Trophoblast cell (in vitro differentiated cells and primary cell): ENCODE measurements at regions not wholly inside any gene's neighbourhood (a gene's known extent, or its start where the extent isn't known, plus 50 kb on each side); places are given as distances from the start of the nearest gene placed in this dataset.
"Not testable (repeated sequence)": the region's sequence is repeated elsewhere in the genome, so short reads cannot be mapped to it uniquely, and the experiment has no call there.

Experiments
- DNase-seq, 2 donors: peaks; one replicate each; pipeline ENCODE4 v3.0.0-alpha.2; 2016
- H2AFZ ChIP-seq: 2 replicates; pipeline ENCODE4 v1.6.1; 2013; ENCODE audit warnings: low read length, moderate library complexity, mild to moderate bottlenecking; ENCODE audit not compliant: insufficient read depth, poor library complexity
- H2AK5ac ChIP-seq: 2 replicates; pipeline ENCODE4 v1.6.1; 2013; ENCODE audit warnings: mild to moderate bottlenecking, low read length
- H2BK120ac ChIP-seq: 2 replicates; pipeline ENCODE4 v1.6.1; 2013; ENCODE audit warnings: low read length, mild to moderate bottlenecking, moderate library complexity; ENCODE audit not compliant: insufficient read depth, poor library complexity
- H2BK12ac ChIP-seq: 2 replicates; pipeline ENCODE4 v1.6.1; 2013; ENCODE audit warnings: mild to moderate bottlenecking, low read length, moderate library complexity
- H2BK5ac ChIP-seq: 2 replicates; pipeline ENCODE4 v1.6.1; 2013; ENCODE audit warnings: low read length, low read depth, moderate library complexity, mild to moderate bottlenecking; ENCODE audit not compliant: poor library complexity
- H3K14ac ChIP-seq: 2 replicates; pipeline ENCODE4 v1.6.1; 2013; ENCODE audit warnings: mild to moderate bottlenecking, low read length
- H3K18ac ChIP-seq: 2 replicates; pipeline ENCODE4 v1.6.1; 2013; ENCODE audit warnings: mild to moderate bottlenecking, low read length
- H3K23ac ChIP-seq: 2 replicates; pipeline ENCODE4 v1.6.1; 2013; ENCODE audit warnings: low read length
- H3K27ac ChIP-seq: 2 replicates; pipeline ENCODE4 v1.5.1; 2013; ENCODE audit warnings: low read depth, mild to moderate bottlenecking, inconsistent platforms, low read length, moderate library complexity
- H3K27me3 ChIP-seq: 2 replicates; pipeline ENCODE4 v1.6.1; 2013; ENCODE audit warnings: inconsistent platforms, mild to moderate bottlenecking, low read length, moderate library complexity; ENCODE audit not compliant: insufficient read depth
- H3K36me3 ChIP-seq, 2 experiments: 1 replicate in 1 of 2; 2 replicates in 1 of 2; pipeline ENCODE4 v1.6.1; 2013; ENCODE audit warnings: low read length in 2 of 2, mild to moderate bottlenecking in 2 of 2, moderate library complexity in 1 of 2; ENCODE audit not compliant: insufficient read depth in 2 of 2, control insufficient read depth in 1 of 2
- H3K4ac ChIP-seq: 2 replicates; pipeline ENCODE4 v1.6.1; 2013; ENCODE audit warnings: low read depth, mild to moderate bottlenecking, low read length, moderate library complexity
- H3K4me1 ChIP-seq, 2 experiments: 1 replicate in 1 of 2; 2 replicates in 1 of 2; pipeline ENCODE4 v1.6.1; 2013; ENCODE audit warnings: low read length in 2 of 2, mild to moderate bottlenecking in 2 of 2, moderate library complexity in 1 of 2; ENCODE audit not compliant: insufficient read depth in 2 of 2, control insufficient read depth in 1 of 2
- H3K4me2 ChIP-seq: 2 replicates; pipeline ENCODE4 v1.6.1; 2013; ENCODE audit warnings: inconsistent platforms, mild to moderate bottlenecking, low read length, moderate library complexity
- H3K4me3 ChIP-seq: 2 replicates; pipeline ENCODE4 v1.5.1; 2013; ENCODE audit warnings: mild to moderate bottlenecking, low read depth, low read length, inconsistent platforms
- H3K79me1 ChIP-seq: one replicate; pipeline ENCODE4 v1.6.1; 2013; ENCODE audit warnings: low read length
- H3K79me2 ChIP-seq: 2 replicates; pipeline ENCODE4 v1.6.1; 2013; ENCODE audit warnings: low read length, mild to moderate bottlenecking; ENCODE audit not compliant: control insufficient read depth, insufficient read depth, poor library complexity
- H3K9ac ChIP-seq: 2 replicates; pipeline ENCODE4 v1.6.1; 2013; ENCODE audit warnings: mild to moderate bottlenecking, low read length
- H3K9me3 ChIP-seq: 2 replicates; pipeline ENCODE4 v1.6.1; 2013; ENCODE audit warnings: low read depth, mild to moderate bottlenecking, control low read depth, inconsistent platforms, low read length; ENCODE audit not compliant: insufficient read depth
- H4K12ac ChIP-seq: 2 replicates; pipeline ENCODE4 v1.6.1; 2013; ENCODE audit warnings: low read depth, mild to moderate bottlenecking, low read length, moderate library complexity
- H4K8ac ChIP-seq: 2 replicates; pipeline ENCODE4 v1.6.1; 2013; ENCODE audit warnings: low read depth, mild to moderate bottlenecking, low read length, moderate library complexity
- H4K91ac ChIP-seq: one replicate; pipeline ENCODE4 v1.6.1; 2013; ENCODE audit warnings: low read depth, mild to moderate bottlenecking, low read length, moderate library complexity
- WGBS: extraction: QIAGEN DNeasy Blood & Tissue Kit; methylation state at CpG from one replicate; pipeline ENCODE4 v1.1.7; 2013; ENCODE audit warnings: missing lambda C conversion rate; ENCODE audit not compliant: insufficient read length, insufficient coverage; ENCODE audit errors: extremely low coverage; 5-methylcytosine and 5-hydroxymethylcytosine counted together

- WGBS: no CpG with 5 or more reads among the region's 11 CpGs
- not testable (repeated sequence) for H3K27ac ChIP-seq, H3K4ac ChIP-seq, H3K79me2 ChIP-seq, H4K8ac ChIP-seq, H2AK5ac ChIP-seq, H3K36me3 ChIP-seq, H3K18ac ChIP-seq, H3K79me1 ChIP-seq, H3K27me3 ChIP-seq, H3K4me3 ChIP-seq, H3K9ac ChIP-seq, H3K14ac ChIP-seq, H2BK12ac ChIP-seq, H2BK5ac ChIP-seq, H4K91ac ChIP-seq, H3K4me2 ChIP-seq, H3K23ac ChIP-seq, H4K12ac ChIP-seq, H2BK120ac ChIP-seq, H3K4me1 ChIP-seq, H2AFZ ChIP-seq, DNase-seq, H3K9me3 ChIP-seq
Observed at GRCh38 chr16:29120680-29121079, 135.8 kb downstream of the LAT start.

GRCh38 chr16:29118301-29118957, 133.6 kb downstream of the LAT start:
- not testable (repeated sequence) for H3K36me3 ChIP-seq, H3K4me2 ChIP-seq, H3K18ac ChIP-seq, H3K23ac ChIP-seq, H2AK5ac ChIP-seq, H3K27me3 ChIP-seq, H3K79me2 ChIP-seq, H4K91ac ChIP-seq, H4K8ac ChIP-seq, H2AFZ ChIP-seq, H3K4ac ChIP-seq, H3K9ac ChIP-seq, H3K79me1 ChIP-seq, H3K9me3 ChIP-seq, H2BK12ac ChIP-seq, H2BK120ac ChIP-seq, H3K4me3 ChIP-seq, H3K4me1 ChIP-seq, H2BK5ac ChIP-seq, H4K12ac ChIP-seq, H3K14ac ChIP-seq, H3K27ac ChIP-seq
- peak in 1 of 2 donors; percentile 16 for DNase-seq
- no CpG with 5 or more reads among the region's 15 CpGs for WGBS

GRCh38 chr16:29117631-29118030, 132.8 kb downstream of the LAT start:
- no peak overlapping the region for H3K14ac ChIP-seq
- no peaks in the 10 kb centered on the region for H3K79me1 ChIP-seq
- no peak overlapping the region for H4K91ac ChIP-seq
- H3K4ac ChIP-seq: no peak overlapping the region
- no peak overlapping the region for H3K18ac ChIP-seq
- no peak overlapping the region for H3K23ac ChIP-seq
- H3K9me3 ChIP-seq: no peaks in the 10 kb centered on the region
- H2BK120ac ChIP-seq: no peak overlapping the region
- H4K8ac ChIP-seq: no peak overlapping the region
- no peak overlapping the region for H2AFZ ChIP-seq
- no peak overlapping the region for H3K4me3 ChIP-seq
- peaks cover 4 to 7% of the 10 kb centered on the region in 2 experiments for H3K4me1 ChIP-seq
- H3K9ac ChIP-seq: no peak overlapping the region
- no peak overlapping the region for H3K27ac ChIP-seq
- no peaks in the 10 kb centered on the region for H3K36me3 ChIP-seq
- H2BK12ac ChIP-seq: no peak overlapping the region
- no peak overlapping the region for H3K4me2 ChIP-seq
- no peaks in the 10 kb centered on the region for H3K27me3 ChIP-seq
- DNase-seq: peak in 1 of 2 donors; percentile 5
- WGBS: no CpG with 5 or more reads among the region's 7 CpGs
- H3K79me2 ChIP-seq: no peaks in the 10 kb centered on the region
- H2BK5ac ChIP-seq: no peak overlapping the region
- H4K12ac ChIP-seq: no peak overlapping the region
- no peak overlapping the region for H2AK5ac ChIP-seq

DNA sequence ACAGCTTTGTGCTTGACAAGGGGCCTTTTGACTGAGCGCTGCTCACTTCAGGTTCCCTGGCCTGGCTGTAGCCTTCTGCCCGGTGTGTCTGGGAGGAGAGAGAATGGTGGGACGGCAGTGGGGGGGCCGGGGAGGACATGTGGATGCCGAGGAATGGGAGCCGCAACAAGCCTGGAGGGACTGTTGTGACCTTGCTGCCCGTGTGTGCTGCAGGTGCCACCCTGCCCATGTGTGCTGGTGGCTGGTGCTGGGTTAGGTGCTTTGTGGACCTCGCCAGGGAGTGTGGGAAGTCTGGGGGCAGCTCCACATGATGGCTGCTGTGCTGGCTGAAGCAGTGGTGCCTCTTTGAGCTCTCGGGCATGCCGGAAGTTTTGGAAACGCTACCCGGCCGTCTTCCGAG, 132.1 kb downstream of the LAT start:
- H4K91ac ChIP-seq: no peak overlapping the region
- no peaks in the 10 kb centered on the region for H3K79me1 ChIP-seq
- no peak overlapping the region for H2BK120ac ChIP-seq
- H2AFZ ChIP-seq: no peak overlapping the region
- H3K27me3 ChIP-seq: no peaks in the 10 kb centered on the region
- H3K4me1 ChIP-seq: peaks cover 4 to 7% of the 10 kb centered on the region in 2 experiments
- H3K14ac ChIP-seq: no peak overlapping the region
- no peak overlapping the region for H4K8ac ChIP-seq
- H3K9me3 ChIP-seq: no peaks in the 10 kb centered on the region
- H2AK5ac ChIP-seq: peak overlapping the region; percentile 36
- no peak for DNase-seq
- H3K4me2 ChIP-seq: no peak overlapping the region
- H3K4ac ChIP-seq: no peak overlapping the region
- H2BK12ac ChIP-seq: peak overlapping the region; percentile 0
- no peaks in the 10 kb centered on the region for H3K36me3 ChIP-seq
- H3K9ac ChIP-seq: no peak overlapping the region
- H2BK5ac ChIP-seq: no peak overlapping the region
- no peak overlapping the region for H3K27ac ChIP-seq
- no peaks in the 10 kb centered on the region for H3K79me2 ChIP-seq
- H3K4me3 ChIP-seq: no peak overlapping the region
- no peak overlapping the region for H3K23ac ChIP-seq
- no CpG with 5 or more reads among the region's 14 CpGs for WGBS
- no peak overlapping the region for H3K18ac ChIP-seq
- H4K12ac ChIP-seq: no peak overlapping the region
